GM18520 (cell line): ENCODE measurements at regions not wholly inside any gene's neighbourhood (a gene's known extent, or its start where the extent isn't known, plus 50 kb on each side); places are given as distances from the start of the nearest gene placed in this dataset.
"Not testable (repeated sequence)": the region's sequence is repeated elsewhere in the genome, so short reads cannot be mapped to it uniquely, and the experiment has no call there.

Experiments
- ATAC-seq: cut with Tn5 transposase; IDR thresholded peaks from one replicate; pipeline ENCODE4 v1.9.1; 2021; ENCODE audit not compliant: unreplicated experiment

DNA sequence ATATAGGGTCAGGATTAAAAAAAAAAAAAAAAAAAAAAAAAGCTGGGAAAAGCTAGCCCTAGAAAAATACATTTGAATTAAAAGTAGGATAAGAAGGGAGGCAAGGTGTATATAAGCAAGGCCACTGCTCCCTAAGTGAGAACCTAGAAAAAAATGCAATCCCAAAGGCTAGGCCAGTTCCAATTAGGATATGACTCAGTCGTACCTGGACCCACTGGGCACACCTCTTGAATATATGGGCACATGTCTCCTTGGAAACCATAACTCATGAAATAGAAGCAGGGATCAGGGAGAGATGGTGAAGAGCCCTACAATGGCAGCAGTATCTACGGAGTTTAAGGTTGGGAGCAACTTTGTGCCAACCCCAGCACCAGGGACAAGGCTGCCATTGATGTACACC, 314.1 kb upstream of the IL12A start:
- ATAC-seq, result no peak

GRCh38 chr3:159675285-159675684, 313.4 kb upstream of the IL12A start:
- ATAC-seq, result no peak

GRCh38 chr3:159679900-159680299, 308.7 kb upstream of the IL12A start:
- no peak for ATAC-seq

- ATAC-seq, result not testable (repeated sequence)
Observed at GRCh38 chr3:159681717-159682116, 306.9 kb upstream of the IL12A start.

DNA sequence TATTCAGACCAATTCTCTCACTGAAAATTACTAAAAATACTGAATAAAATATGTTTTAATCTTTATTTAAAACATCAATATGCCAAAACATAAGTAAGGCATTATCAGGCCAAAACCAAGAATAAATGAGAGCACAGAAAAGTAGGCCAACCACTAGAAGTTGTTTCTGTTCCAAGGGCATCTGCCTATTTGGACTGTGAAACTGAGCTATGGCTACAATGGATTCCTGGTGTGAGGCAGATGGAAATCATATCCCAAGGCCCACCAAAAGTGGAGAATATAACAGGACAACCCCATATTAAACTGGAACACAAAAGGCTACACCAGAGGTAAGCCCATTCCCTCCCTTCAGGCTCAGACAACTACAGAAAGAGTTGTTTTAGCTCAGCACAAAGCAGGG, 302.8 kb upstream of the IL12A start:
- ATAC-seq, result no peak

DNA sequence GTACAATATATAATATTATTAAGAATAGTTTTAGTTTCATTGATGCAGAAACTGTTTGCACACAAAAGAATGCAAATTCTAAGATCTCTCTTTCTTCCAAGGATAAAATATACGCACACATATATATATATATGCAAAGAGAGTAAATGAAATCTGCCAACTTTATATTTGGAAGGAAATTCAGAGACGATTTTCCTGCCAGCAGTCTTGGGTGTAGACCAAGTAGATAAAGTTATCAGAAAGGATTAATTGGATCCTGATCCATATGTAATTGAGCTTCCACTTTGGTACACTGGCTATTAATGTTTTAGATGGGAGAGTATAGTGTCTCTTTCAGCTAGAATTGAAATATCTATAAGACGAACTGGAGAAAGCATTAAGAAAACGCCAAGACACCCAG, 295.4 kb upstream of the IL12A start:
- no peak for ATAC-seq

- no peak for ATAC-seq
Observed at GRCh38 chr3:159711560-159712333, 276.9 kb upstream of the IL12A start.

DNA sequence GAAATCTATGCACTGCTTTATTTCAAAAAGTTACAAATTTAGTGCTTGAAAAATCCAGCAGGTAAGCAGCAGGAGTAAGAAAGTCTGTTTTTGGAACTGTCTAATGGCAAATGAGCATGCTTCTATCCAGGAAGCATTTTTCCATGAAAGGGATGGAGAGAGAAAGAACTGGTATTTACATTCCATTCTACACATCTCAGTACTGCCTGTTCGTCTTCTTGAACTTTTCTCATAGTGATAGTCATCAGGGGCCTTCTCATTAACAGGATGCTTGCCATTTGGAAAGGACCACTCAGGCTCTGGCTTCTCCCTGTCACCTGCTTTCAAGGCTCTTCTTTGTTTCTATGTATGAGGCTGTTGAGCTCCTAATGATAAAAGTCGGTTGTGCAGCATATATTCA, 267.3 kb upstream of the IL12A start:
- no peak for ATAC-seq

DNA sequence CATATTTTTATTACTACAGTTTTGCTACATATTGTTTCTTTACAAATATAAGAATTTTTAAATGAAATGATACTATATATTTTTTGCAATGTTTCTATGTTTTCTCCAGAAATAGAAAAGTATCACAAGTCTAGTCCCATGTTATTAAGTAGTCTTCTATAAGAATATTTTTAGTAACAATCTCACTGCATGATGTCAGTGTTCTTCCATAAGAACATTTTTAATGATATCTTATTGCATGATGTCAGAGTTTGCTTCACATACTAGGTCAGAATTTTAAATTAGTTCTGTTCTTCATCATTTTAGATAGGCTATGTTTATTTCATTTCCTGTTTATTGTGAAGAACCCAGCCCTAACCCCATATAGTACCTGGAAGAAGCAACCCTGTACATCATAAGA, 265.3 kb upstream of the IL12A start:
- no peak for ATAC-seq

DNA sequence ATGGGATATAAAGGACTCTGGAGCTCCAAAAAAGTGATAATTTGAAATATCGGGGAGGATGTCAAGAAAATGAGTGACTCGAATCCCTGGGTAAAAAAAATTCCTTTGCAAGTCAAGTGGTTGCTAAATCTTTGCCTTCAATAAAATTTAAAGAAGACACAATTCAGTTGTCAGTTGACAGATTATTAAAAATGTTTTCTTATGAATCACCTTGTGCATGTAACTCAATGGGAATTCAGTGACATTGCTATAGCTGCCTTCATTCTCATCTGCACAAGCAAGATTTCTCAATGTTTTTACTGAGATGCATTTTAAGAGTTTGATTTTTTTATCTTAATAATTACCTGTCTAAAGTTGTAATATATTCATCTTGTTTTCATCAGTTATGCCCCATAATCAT, 264.0 kb upstream of the IL12A start:
- ATAC-seq, result no peak

- no peak for ATAC-seq
Observed at GRCh38 chr3:159726231-159726964, 262.2 kb upstream of the IL12A start.

- ATAC-seq, result no peak
Observed at GRCh38 chr3:159727506-159727905, 261.1 kb upstream of the IL12A start.

- ATAC-seq, result no peak
Observed at GRCh38 chr3:159731254-159731653, 257.4 kb upstream of the IL12A start.

GRCh38 chr3:159732172-159733111, 256.2 kb upstream of the IL12A start:
- ATAC-seq, result no peak

- no peak for ATAC-seq
Observed at GRCh38 chr3:159733194-159733860, 255.3 kb upstream of the IL12A start.

GRCh38 chr3:159734681-159735080, 254.0 kb upstream of the IL12A start:
- no peak for ATAC-seq

DNA sequence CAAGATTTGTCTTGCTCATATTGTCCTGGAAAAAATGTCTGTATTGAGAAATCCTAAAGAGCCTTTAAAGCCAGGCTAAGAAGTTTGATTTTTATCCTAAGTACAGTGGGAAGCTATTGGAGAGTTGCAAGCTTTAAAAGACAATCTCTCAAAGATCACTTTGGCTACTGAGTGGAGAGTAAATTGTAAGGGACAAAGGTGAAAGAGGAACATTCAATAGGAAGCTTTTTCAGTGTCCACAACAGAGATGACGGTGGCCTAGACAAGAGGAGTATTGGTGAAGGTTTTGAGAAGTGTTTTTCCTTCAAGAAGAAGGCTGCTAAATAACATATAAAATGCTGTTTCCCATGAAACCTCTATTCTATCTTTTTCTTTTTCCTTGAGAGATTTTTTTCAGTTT, 249.5 kb upstream of the IL12A start:
- no peak for ATAC-seq

GRCh38 chr3:159739969-159740368, 248.7 kb upstream of the IL12A start:
- ATAC-seq, result no peak

DNA sequence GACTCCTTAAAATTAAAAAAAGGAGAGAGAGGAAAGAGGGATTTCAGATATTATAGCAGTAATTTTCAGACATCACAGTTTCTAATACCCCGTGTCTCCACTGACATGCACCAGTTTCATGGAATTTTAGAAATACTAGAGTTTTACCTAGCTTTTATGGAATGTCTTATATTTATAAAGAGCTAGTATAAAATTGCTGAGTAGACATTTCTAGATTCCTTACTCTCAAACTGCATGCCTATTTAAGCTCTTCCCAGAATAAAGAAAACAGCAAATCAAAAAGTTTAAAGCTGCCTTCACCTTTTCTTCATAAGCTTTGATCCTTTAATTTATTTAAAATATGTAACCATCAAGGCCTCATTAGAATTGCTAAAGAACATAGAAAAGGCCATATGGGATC, 247.4 kb upstream of the IL12A start:
- ATAC-seq, result no peak

DNA sequence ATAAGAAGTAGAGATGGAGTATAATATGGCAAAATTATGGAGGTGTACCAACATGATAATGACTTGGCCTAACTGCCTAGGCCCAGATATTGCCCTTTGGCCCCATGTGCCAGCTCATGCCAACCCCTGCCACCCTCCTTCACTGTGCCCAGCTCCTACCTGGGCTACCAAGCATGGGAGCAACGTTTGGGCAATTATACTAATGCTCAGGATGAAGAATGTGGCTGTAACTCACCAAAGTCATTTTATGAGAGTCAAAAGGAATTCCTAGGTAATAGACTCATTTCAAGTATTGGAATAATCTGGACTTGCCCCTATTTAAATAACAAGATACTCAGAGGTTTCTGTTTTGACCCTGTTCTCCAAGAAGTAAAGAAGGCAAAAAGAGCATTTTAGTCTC, 240.2 kb upstream of the IL12A start:
- no peak for ATAC-seq

GRCh38 chr3:159749406-159749805, 239.2 kb upstream of the IL12A start:
- no peak for ATAC-seq
